NCI-H748 treated with DMSO at 0.1 percent for 48 hours (cell line): ENCODE measurements at regions not wholly inside any gene's neighbourhood (a gene's known extent, or its start where the extent isn't known, plus 50 kb on each side); places are given as distances from the start of the nearest gene placed in this dataset.
"Not testable (repeated sequence)": the region's sequence is repeated elsewhere in the genome, so short reads cannot be mapped to it uniquely, and the experiment has no call there.

ENCODE experiments used
- DNase-seq: peaks from one replicate; lab custom pipeline; 2025; lab: John Stamatoyannopoulos, UW

- DNase-seq, result no peak
Observed at GRCh38 chr9:85077944-85078343, 408.4 kb downstream of the NTRK2 start.

DNA sequence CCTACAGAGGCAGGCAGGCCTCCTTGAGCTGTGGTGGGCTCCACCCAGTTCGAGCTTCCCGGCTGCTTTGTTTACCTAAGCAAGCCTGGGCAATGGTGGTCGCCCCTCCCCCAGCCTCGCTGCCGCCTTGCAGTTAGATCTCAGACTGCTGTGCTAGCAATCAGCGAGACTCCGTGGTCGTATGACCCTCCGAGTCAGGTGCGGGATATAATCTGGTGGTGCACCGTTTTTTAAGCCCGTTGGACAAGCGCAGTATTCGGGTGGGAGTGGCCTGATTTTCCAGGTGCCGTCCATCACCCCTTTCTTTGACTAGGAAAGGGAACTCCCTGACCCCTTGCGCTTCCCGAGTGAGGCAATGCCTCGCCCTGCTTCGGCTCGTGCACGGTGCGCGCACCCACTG lies 407.6 kb downstream of the NTRK2 start:
- not testable (repeated sequence) for DNase-seq
